Hematopoietic multipotent progenitor cell (in vitro differentiated cells): ENCODE measurements at regions not wholly inside any gene's neighbourhood (a gene's known extent, or its start where the extent isn't known, plus 50 kb on each side); places are given as distances from the start of the nearest gene placed in this dataset.

Experiments used
- DNase-seq, 3 donors: peaks; one replicate each; pipeline ENCODE4 v3.0.0-alpha.2; 2011 to 2015; ENCODE audit warnings: low read depth in 2 of 3, low spot score in 2 of 3

- no peak for DNase-seq
Measured at GRCh38 chr1:69123486-69123885, 444.2 kb upstream of the LRRC7 start.

GRCh38 chr1:69126796-69127195 lies 440.9 kb upstream of the LRRC7 start:
- DNase-seq: no peak

- DNase-seq: no peak
Measured at GRCh38 chr1:69128204-69128603, 439.5 kb upstream of the LRRC7 start.

- no peak for DNase-seq
Measured at GRCh38 chr1:69129538-69129937, 438.2 kb upstream of the LRRC7 start.

GRCh38 chr1:69138172-69138571 lies 429.6 kb upstream of the LRRC7 start:
- DNase-seq: no peak

GRCh38 chr1:69139007-69139406 lies 428.7 kb upstream of the LRRC7 start:
- DNase-seq: no peak

- no peak for DNase-seq
Measured at GRCh38 chr1:69146303-69146702, 421.4 kb upstream of the LRRC7 start.

GRCh38 chr1:69148731-69149130 lies 419.0 kb upstream of the LRRC7 start:
- DNase-seq: no peak

- DNase-seq: no peak
Measured at GRCh38 chr1:69157046-69157756, 410.5 kb upstream of the LRRC7 start.

- no peak for DNase-seq
Measured at GRCh38 chr1:69163241-69163640, 404.5 kb upstream of the LRRC7 start.

GRCh38 chr1:69163779-69164178 lies 403.9 kb upstream of the LRRC7 start:
- DNase-seq: no peak

- DNase-seq: no peak
Measured at GRCh38 chr1:69167876-69168275, 399.8 kb upstream of the LRRC7 start.

- no peak for DNase-seq
Measured at GRCh38 chr1:69171248-69171647, 396.5 kb upstream of the LRRC7 start.

- no peak for DNase-seq
Measured at GRCh38 chr1:69172003-69173000, 395.4 kb upstream of the LRRC7 start.

- no peak for DNase-seq
Measured at GRCh38 chr1:69175053-69175452, 392.7 kb upstream of the LRRC7 start.

GRCh38 chr1:69180358-69180757 lies 387.4 kb upstream of the LRRC7 start:
- DNase-seq: no peak

- no peak for DNase-seq
Measured at GRCh38 chr1:69185378-69185777, 382.3 kb upstream of the LRRC7 start.

- DNase-seq: no peak
Measured at GRCh38 chr1:69191335-69191734, 376.4 kb upstream of the LRRC7 start.

GRCh38 chr1:69195136-69195535 lies 372.6 kb upstream of the LRRC7 start:
- no peak for DNase-seq

GRCh38 chr1:69196071-69196470 lies 371.7 kb upstream of the LRRC7 start:
- no peak for DNase-seq

GRCh38 chr1:69197816-69198215 lies 369.9 kb upstream of the LRRC7 start:
- no peak for DNase-seq

- DNase-seq: no peak
Measured at GRCh38 chr1:69201716-69202115, 366.0 kb upstream of the LRRC7 start.
